Transverse colon (tissue), 4 donors: ENCODE measurements at regions not wholly inside any gene's neighbourhood (a gene's known extent, or its start where the extent isn't known, plus 50 kb on each side); places are given as distances from the start of the nearest gene placed in this dataset.

Experiments used
- DNase-seq: peaks from one replicate; pipeline ENCODE4 v3.0.0-alpha.2; 2019
- H3K27ac ChIP-seq, 4 donors: fragments of 200-600 bp; sonication (generic); 2 replicates each; pipeline ENCODE4 v1.5.1; 2016 to 2018; ENCODE audit warnings: inconsistent platforms in 4 of 4
- H3K27me3 ChIP-seq: fragments of 200-600 bp; sonication (generic); 2 replicates; pipeline ENCODE4 v1.5.1; 2017; ENCODE audit warnings: inconsistent platforms
- H3K36me3 ChIP-seq, 4 donors: fragments of 200-600 bp; sonication (generic); 2 replicates each; pipeline ENCODE4 v1.5.1; 2017 to 2019; ENCODE audit warnings: inconsistent platforms in 4 of 4
- H3K4me1 ChIP-seq, 4 donors: fragments of 200-600 bp; sonication (generic); 2 replicates each; pipeline ENCODE4 v1.5.1; 2017 to 2020; ENCODE audit warnings: inconsistent platforms in 4 of 4
- H3K4me3 ChIP-seq, 4 donors: fragments of 200-600 bp; sonication (generic); 1 replicate in 1 of 4; 2 replicates in 3 of 4; pipeline versions ENCODE4 v1.5.1 to v1.6.1; 2017 to 2019; ENCODE audit warnings: inconsistent platforms in 4 of 4
- H3K9me3 ChIP-seq, 2 donors: fragments of 200-600 bp; sonication (generic); 2 replicates each; pipeline ENCODE4 v1.5.1; 2017 to 2019; ENCODE audit warnings: inconsistent platforms in 2 of 2
- EP300 ChIP-seq: sonication (generic); formaldehyde crosslinking; IDR thresholded peaks from one replicate; pipeline ENCODE4 v1.6.1; 2017; ENCODE audit warnings: antibody characterized with exemption, low read depth
- POLR2A ChIP-seq: fragments of 450-650 bp; IDR thresholded peaks from one replicate; pipeline ENCODE4 v1.6.1; 2016; ENCODE audit warnings: antibody characterized with exemption, mild to moderate bottlenecking, moderate library complexity
- POLR2AphosphoS5 ChIP-seq, 3 donors: sonication (generic); formaldehyde crosslinking; IDR thresholded peaks; one replicate each; pipeline ENCODE4 v1.6.1; 2016; ENCODE audit warnings: antibody characterized with exemption in 3 of 3
- WGBS, 2 donors: methylation state at CpG; one replicate each; pipeline ENCODE4 v1.1.5; 2018; ENCODE audit warnings: low coverage in 1 of 2; 5-methylcytosine and 5-hydroxymethylcytosine counted together
- in situ Hi-C, 4 donors: fragments of 200-750 bp; cut with MboI; loops; one replicate each; pipeline versions ENCODE4 v1.15.0 to v1.15.1; 2017; ENCODE audit warnings: low sequenced_read_pairs in 3 of 4, low pct_ligation_motif_present in 1 of 4, low pct_unique_long_range_greater_than_20kb in 1 of 4
- intact Hi-C: fragments of 100-400 bp; cut with DNase I; formaldehyde crosslinking; loops from one replicate; pipeline ENCODE4 v1.15.1; 2023; ENCODE audit warnings: low total_unique reads
- TF ChIP-seq, protein P1 (sequence below), 5 experiments: fragments of 200-600 bp in 3 of 5; fragments of 450-650 bp in 2 of 5; sonication (generic) in 3 of 5; IDR thresholded peaks; 1 replicate in 2 of 5; 2 replicates in 3 of 5; pipeline ENCODE4 v1.5.1; 2016 to 2017; ENCODE audit warnings: antibody characterized with exemption in 5 of 5, inconsistent platforms in 3 of 5, mild to moderate bottlenecking in 2 of 5, moderate library complexity in 1 of 5

DNA sequence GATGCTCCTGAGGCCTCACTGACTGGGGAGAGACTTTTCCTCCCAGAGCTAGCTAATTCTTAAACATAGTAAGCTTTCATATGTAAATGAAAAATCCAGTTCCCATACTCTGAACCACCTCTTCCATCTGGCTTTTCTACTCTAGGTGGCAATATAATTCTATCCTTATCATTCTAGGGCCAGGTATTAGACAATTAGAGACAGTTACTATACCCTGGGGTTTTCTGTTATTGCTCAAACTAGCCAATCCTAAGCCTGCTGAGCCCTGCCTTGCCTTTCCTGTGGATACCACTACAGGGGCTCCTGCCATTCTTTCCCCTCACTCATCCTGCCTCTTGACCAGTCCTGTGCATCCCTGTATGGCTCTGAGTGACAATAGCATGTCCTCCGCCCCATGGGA is 552.0 kb downstream of the STIM2 start:
- H3K36me3 ChIP-seq, result no peaks in the 10 kb centered on the region
- no peaks in the 10 kb centered on the region for H3K4me1 ChIP-seq
- no peak for DNase-seq
- no peak overlapping the region for H3K27ac ChIP-seq
- TF ChIP-seq POLR2A (no peak), EP300 (no peak), POLR2AphosphoS5 (IDR thresholded peaks at IDR 0.05) (no peak)
- TF ChIP-seq, protein P1, sequence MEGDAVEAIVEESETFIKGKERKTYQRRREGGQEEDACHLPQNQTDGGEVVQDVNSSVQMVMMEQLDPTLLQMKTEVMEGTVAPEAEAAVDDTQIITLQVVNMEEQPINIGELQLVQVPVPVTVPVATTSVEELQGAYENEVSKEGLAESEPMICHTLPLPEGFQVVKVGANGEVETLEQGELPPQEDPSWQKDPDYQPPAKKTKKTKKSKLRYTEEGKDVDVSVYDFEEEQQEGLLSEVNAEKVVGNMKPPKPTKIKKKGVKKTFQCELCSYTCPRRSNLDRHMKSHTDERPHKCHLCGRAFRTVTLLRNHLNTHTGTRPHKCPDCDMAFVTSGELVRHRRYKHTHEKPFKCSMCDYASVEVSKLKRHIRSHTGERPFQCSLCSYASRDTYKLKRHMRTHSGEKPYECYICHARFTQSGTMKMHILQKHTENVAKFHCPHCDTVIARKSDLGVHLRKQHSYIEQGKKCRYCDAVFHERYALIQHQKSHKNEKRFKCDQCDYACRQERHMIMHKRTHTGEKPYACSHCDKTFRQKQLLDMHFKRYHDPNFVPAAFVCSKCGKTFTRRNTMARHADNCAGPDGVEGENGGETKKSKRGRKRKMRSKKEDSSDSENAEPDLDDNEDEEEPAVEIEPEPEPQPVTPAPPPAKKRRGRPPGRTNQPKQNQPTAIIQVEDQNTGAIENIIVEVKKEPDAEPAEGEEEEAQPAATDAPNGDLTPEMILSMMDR (IDR thresholded peaks at IDR 0.05), result no peak
- no peaks in the 10 kb centered on the region for H3K9me3 ChIP-seq
- in situ Hi-C loops, result no loop called here
- intact Hi-C loops, result no loop called here
- H3K27me3 ChIP-seq, result no peaks in the 10 kb centered on the region
- H3K4me3 ChIP-seq, result no peak overlapping the region
- WGBS, 2 donors, result 71 to 92% methylated on average over 1 of the region's 1 CpG

DNA sequence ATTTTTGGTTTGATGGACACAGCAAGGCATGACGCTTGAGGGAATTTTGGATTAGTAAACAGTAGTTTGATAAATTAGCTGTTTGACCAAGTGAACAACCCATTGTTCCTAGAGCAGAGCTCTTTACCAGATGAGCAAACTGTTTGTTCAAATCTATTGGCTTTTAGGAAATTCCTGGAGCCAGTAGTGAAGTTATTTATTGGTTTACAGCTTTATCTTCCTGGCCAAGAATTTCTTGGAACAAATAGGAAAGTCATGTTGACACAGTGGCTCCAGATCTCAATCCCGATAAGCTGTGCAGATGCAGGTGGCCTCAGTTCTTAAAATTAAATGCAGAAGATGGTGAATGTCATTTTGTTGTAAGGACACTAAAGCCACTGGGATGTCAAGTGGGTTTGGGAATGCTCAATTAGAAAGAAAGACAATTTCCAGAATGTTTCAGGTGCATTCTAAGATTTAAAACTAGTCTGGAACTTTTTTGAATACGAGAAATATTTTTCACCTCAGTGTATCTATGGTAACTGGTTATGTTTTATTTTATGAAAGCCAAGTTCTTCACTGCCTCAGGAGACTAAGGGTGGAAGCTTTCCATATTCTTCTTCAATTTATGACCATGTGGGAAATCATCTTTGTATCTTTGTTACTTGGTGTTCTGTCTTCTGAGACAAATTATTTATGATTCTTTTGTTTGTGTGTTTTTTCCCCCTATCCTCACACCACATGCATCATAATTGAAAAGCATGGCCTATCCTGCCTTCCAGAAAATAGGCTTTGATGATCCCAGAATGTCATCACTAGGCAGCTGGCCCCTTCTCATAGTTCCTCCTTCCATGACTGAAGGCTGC is 554.5 kb downstream of the STIM2 start:
- Histone ChIP-seq H3K4me1 (no peaks in the 10 kb centered on the region), H3K27ac (no peak overlapping the region), H3K27me3 (no peaks in the 10 kb centered on the region), H3K9me3 (no peaks in the 10 kb centered on the region), H3K4me3 (no peak overlapping the region), H3K36me3 (no peaks in the 10 kb centered on the region)
- no peak for DNase-seq
- TF ChIP-seq, protein P1 (IDR thresholded peaks at IDR 0.05), result no peak
- TF ChIP-seq POLR2AphosphoS5 (IDR thresholded peaks at IDR 0.05) (no peak), POLR2A (no peak), EP300 (no peak)
- WGBS, 2 donors, result 41 to 49% methylated on average over 3 of the region's 3 CpGs
- intact Hi-C loops (no loop called here), in situ Hi-C loops (no loop called here)

- no peak overlapping the region for H3K27ac ChIP-seq
- no peaks in the 10 kb centered on the region for H3K4me1 ChIP-seq
- H3K36me3 ChIP-seq, result no peaks in the 10 kb centered on the region
- H3K4me3 ChIP-seq, result no peak overlapping the region
- H3K27me3 ChIP-seq, result no peaks in the 10 kb centered on the region
- 38 to 50% methylated on average over 1 of the region's 1 CpG for WGBS, 2 donors
- DNase-seq, result no peak
- in situ Hi-C loops (no loop called here), intact Hi-C loops (no loop called here)
- H3K9me3 ChIP-seq, result no peaks in the 10 kb centered on the region
- TF ChIP-seq, protein P1 (IDR thresholded peaks at IDR 0.05), result no peak
- no peak for TF ChIP-seq POLR2A
- TF ChIP-seq EP300, result no peak
- no peak for TF ChIP-seq POLR2AphosphoS5 (IDR thresholded peaks at IDR 0.05)
These were observed 568.0 kb downstream of the STIM2 start for GRCh38 chr4:27428661-27429060.

GRCh38 chr4:27429364-27429871 is 568.8 kb downstream of the STIM2 start:
- no peaks in the 10 kb centered on the region for H3K4me1 ChIP-seq
- H3K4me3 ChIP-seq, result no peak overlapping the region
- in situ Hi-C loops (no loop called here), intact Hi-C loops (no loop called here)
- no peaks in the 10 kb centered on the region for H3K9me3 ChIP-seq
- TF ChIP-seq POLR2A, result no peak
- TF ChIP-seq, protein P1 (IDR thresholded peaks at IDR 0.05), result no peak
- TF ChIP-seq EP300, result no peak
- TF ChIP-seq POLR2AphosphoS5 (IDR thresholded peaks at IDR 0.05), result no peak
- DNase-seq, result no peak
- H3K36me3 ChIP-seq, result no peaks in the 10 kb centered on the region
- WGBS, 2 donors, result 44 to 57% methylated on average over 2 to 5 of the region's 5 CpGs
- H3K27me3 ChIP-seq, result no peaks in the 10 kb centered on the region
- no peak overlapping the region for H3K27ac ChIP-seq
